SK-N-SH (cell line): ENCODE measurements at regions not wholly inside any gene's neighbourhood (a gene's known extent, or its start where the extent isn't known, plus 50 kb on each side); places are given as distances from the start of the nearest gene placed in this dataset.

Experiments used
- CTCF ChIA-PET: fragments of 300-600, 350-600 bp; formaldehyde crosslinking; extraction: SDS; loops from one replicate; lab custom pipeline; 2021; lab: Yijun Ruan, JAX
- POLR2A ChIA-PET: fragments of 350-600 bp; sonication (Branson Sonifier 250); formaldehyde crosslinking; extraction: SDS; loops from one replicate; lab custom pipeline; 2020; ENCODE audit warnings: antibody characterized with exemption, inconsistent platforms; lab: Yijun Ruan, JAX
- DNase-seq: peaks from one replicate; pipeline ENCODE4 v3.0.0; 2012
- H2AFZ ChIP-seq: fragments of 200-600 bp; sonication (generic); 2 replicates; pipeline ENCODE4 v1.8.1; 2016; ENCODE audit warnings: antibody characterized with exemption, mild to moderate bottlenecking, low read depth
- H3F3A ChIP-seq: fragments of 200-600 bp; sonication (generic); replicated peaks from 2 replicates; pipeline ENCODE3; 2016; ENCODE audit warnings: antibody characterized with exemption, mild to moderate bottlenecking; ENCODE audit not compliant: insufficient read depth
- H3K27ac ChIP-seq, 2 experiments: fragments of 200-500 bp in 1 of 2; fragments of 200-600 bp in 1 of 2; sonication (Bioruptor generic) in 1 of 2; sonication (generic), shearing (Covaris generic) in 1 of 2; 2 replicates each; pipeline versions ENCODE4 v1.5.1 to v1.6.1; 2014 to 2016; ENCODE audit warnings: low read depth in 2 of 2, inconsistent platforms in 1 of 2, low read length in 1 of 2, mild to moderate bottlenecking in 1 of 2, mixed read lengths in 1 of 2
- H3K27me3 ChIP-seq: fragments of 200-600 bp; sonication (generic), shearing (Covaris generic); 2 replicates; pipeline ENCODE4 v1.6.1; 2016; ENCODE audit warnings: mixed run types; ENCODE audit not compliant: insufficient read depth
- H3K36me3 ChIP-seq, 2 experiments: fragments of 200-500 bp in 1 of 2; fragments of 200-600 bp in 1 of 2; sonication (Bioruptor generic) in 1 of 2; sonication (generic) in 1 of 2; replicated peaks in 1 of 2; 2 replicates each; pipeline versions ENCODE3 to v1.5.1; 2014 to 2016; ENCODE audit warnings: low read length in 1 of 2, mild to moderate bottlenecking in 1 of 2; ENCODE audit not compliant: insufficient read depth in 2 of 2, control insufficient read depth in 1 of 2
- H3K4me1 ChIP-seq, 2 experiments: fragments of 200-500 bp in 1 of 2; fragments of 200-600 bp in 1 of 2; sonication (Bioruptor generic) in 1 of 2; sonication (generic), shearing (Covaris generic) in 1 of 2; 2 replicates each; pipeline versions ENCODE4 v1.5.1 to v1.6.1; 2014 to 2016; ENCODE audit warnings: low read depth in 1 of 2, low read length in 1 of 2, mixed run types in 1 of 2; ENCODE audit not compliant: insufficient read depth in 2 of 2, control insufficient read depth in 1 of 2
- H3K4me2 ChIP-seq: fragments of 200-600 bp; sonication (generic), shearing (Covaris generic); 2 replicates; pipeline ENCODE4 v1.6.1; 2017; ENCODE audit warnings: mixed run types
- H3K4me3 ChIP-seq, 2 experiments: fragments of 200-500 bp in 1 of 2; fragments of 200-600 bp in 1 of 2; sonication (Bioruptor generic) in 1 of 2; sonication (generic), shearing (Covaris generic) in 1 of 2; 2 replicates each; pipeline versions ENCODE4 v1.5.1 to v1.8.1; 2014 to 2016; ENCODE audit warnings: low read depth in 2 of 2, inconsistent platforms in 1 of 2, low read length in 1 of 2, mild to moderate bottlenecking in 1 of 2, mixed read lengths in 1 of 2, moderate library complexity in 1 of 2
- H3K79me2 ChIP-seq: fragments of 200-600 bp; sonication (generic); 2 replicates; pipeline ENCODE4 v1.8.1; 2017; ENCODE audit warnings: mild to moderate bottlenecking; ENCODE audit not compliant: insufficient read depth
- H3K9ac ChIP-seq: fragments of 200-600 bp; sonication (generic); 2 replicates; pipeline ENCODE4 v1.6.1; 2017; ENCODE audit warnings: mixed run types
- H3K9me2 ChIP-seq: fragments of 200-600 bp; sonication (generic); 2 replicates; pipeline ENCODE4 v1.6.1; 2017; ENCODE audit warnings: mixed run types
- H3K9me3 ChIP-seq: fragments of 200-600 bp; sonication (generic); 2 replicates; pipeline ENCODE4 v1.6.1; 2017; ENCODE audit warnings: mixed run types, mild to moderate bottlenecking, moderate library complexity
- H4K20me1 ChIP-seq: fragments of 200-600 bp; sonication (generic); 2 replicates; pipeline ENCODE4 v1.6.1; 2017; ENCODE audit warnings: mild to moderate bottlenecking, mixed run types; ENCODE audit not compliant: insufficient read depth
- CHD2 ChIP-seq: fragments of 150-350 bp; IDR thresholded peaks from 2 replicates; pipeline ENCODE4 v1.6.1; 2018; ENCODE audit warnings: low read length; ENCODE audit not compliant: partially characterized antibody
- ELF1 ChIP-seq: IDR thresholded peaks from 2 replicates; pipeline ENCODE4 v1.4.0; 2012
- FOSL2 ChIP-seq: IDR thresholded peaks from 2 replicates; pipeline ENCODE4 v1.4.0; 2012; ENCODE audit warnings: low read depth, mild to moderate bottlenecking, moderate library complexity, borderline replicate concordance
- GATA2 ChIP-seq: sonication (generic); formaldehyde crosslinking; IDR thresholded peaks from 2 replicates; pipeline ENCODE4 v1.5.0; 2020; ENCODE audit warnings: mild to moderate bottlenecking, missing genetic modification reagents
- MEF2A ChIP-seq: IDR thresholded peaks from 2 replicates; pipeline ENCODE4 v1.4.0; 2012; ENCODE audit warnings: low read depth, borderline replicate concordance
- NFIC ChIP-seq: IDR thresholded peaks from 2 replicates; pipeline ENCODE4 v1.4.0; 2012; ENCODE audit warnings: borderline replicate concordance
- POLR2AphosphoS5 ChIP-seq: IDR thresholded peaks from 2 replicates; pipeline ENCODE4 v1.6.1; 2012; ENCODE audit warnings: low read depth, low read length
- RAD21 ChIP-seq: IDR thresholded peaks from 2 replicates; pipeline ENCODE4 v1.6.1; 2012; ENCODE audit warnings: mild to moderate bottlenecking, low read length
- SIN3A ChIP-seq: IDR thresholded peaks from 2 replicates; pipeline ENCODE4 v1.6.1; 2012; ENCODE audit warnings: low read depth, mild to moderate bottlenecking, low read length, moderate library complexity, borderline replicate concordance
- TAF1 ChIP-seq: IDR thresholded peaks from 2 replicates; pipeline ENCODE4 v1.6.1; 2012; ENCODE audit warnings: low read depth, mild to moderate bottlenecking, low read length, moderate library complexity, borderline replicate concordance
- WGBS: methylation state at CpG from one replicate; pipeline ENCODE4 v1.1.6; 2017; ENCODE audit warnings: low lambda C conversion rate; 5-methylcytosine and 5-hydroxymethylcytosine counted together
- TF ChIP-seq, protein P1 (sequence below): fragments of 150-350 bp; IDR thresholded peaks from 2 replicates; pipeline ENCODE4 v1.6.1; 2016; ENCODE audit warnings: mild to moderate bottlenecking, low read depth, low read length
- TF ChIP-seq, protein P2 (sequence below): IDR thresholded peaks from 2 replicates; pipeline ENCODE4 v1.4.0; 2012; ENCODE audit warnings: low read depth, borderline replicate concordance
- TF ChIP-seq, protein P3 (sequence below): IDR thresholded peaks from 2 replicates; pipeline ENCODE4 v1.4.0; 2012; ENCODE audit warnings: low read depth, borderline replicate concordance
- TF ChIP-seq, protein P4 (sequence below): IDR thresholded peaks from 2 replicates; pipeline ENCODE4 v1.4.0; 2012; ENCODE audit warnings: low read depth
- TF ChIP-seq, protein P5 (sequence below): IDR thresholded peaks from 2 replicates; pipeline ENCODE4; 2012

DNA sequence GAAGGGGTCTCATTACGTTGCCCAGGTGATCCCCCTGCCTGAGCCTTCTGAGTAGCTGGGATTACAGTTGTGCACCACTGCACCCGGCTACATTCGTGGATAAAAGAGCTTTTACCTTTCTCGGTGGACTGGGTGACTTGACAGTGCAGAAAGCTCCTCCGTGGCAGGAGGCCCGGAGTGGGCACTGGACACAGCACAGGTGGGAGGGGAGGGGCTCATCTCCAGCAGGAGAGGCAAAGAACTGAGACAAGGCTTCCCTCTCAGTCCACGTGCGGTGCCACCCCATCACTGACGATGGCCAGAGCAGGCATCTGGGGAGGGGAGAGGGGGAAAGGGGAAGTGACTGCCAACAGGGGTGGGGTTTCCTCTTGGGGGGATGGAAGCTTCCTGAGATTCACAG is 118.4 kb downstream of the SHANK2 start:
- Histone ChIP-seq H3K9me3 (no peaks in the 10 kb centered on the region), H3K27me3 (no peaks in the 10 kb centered on the region), H3K4me2 (no peak overlapping the region), H3K9me2 (no peaks in the 10 kb centered on the region), H3K79me2 (no peaks in the 10 kb centered on the region), H3K27ac (no peak overlapping the region), H3K4me3 (no peak overlapping the region), H3K36me3 (no peaks in the 10 kb centered on the region), H3F3A (no peaks in the 10 kb centered on the region), H3K4me1 (no peaks in the 10 kb centered on the region), H2AFZ (no peak overlapping the region), H3K9ac (no peak overlapping the region), H4K20me1 (no peaks in the 10 kb centered on the region)
- ChIA-PET CTCF (no interaction called here), POLR2A (no interaction called here)
- no peak for DNase-seq
- 44% methylated on average over 9 of the region's 9 CpGs for WGBS
- TF ChIP-seq GATA2 (CRISPR knock-in tag) (no peak), MEF2A (no peak), FOSL2 (no peak), RAD21 (no peak), SIN3A (no peak), NFIC (no peak), TAF1 (no peak), ELF1 (no peak)
- TF ChIP-seq, protein P1, sequence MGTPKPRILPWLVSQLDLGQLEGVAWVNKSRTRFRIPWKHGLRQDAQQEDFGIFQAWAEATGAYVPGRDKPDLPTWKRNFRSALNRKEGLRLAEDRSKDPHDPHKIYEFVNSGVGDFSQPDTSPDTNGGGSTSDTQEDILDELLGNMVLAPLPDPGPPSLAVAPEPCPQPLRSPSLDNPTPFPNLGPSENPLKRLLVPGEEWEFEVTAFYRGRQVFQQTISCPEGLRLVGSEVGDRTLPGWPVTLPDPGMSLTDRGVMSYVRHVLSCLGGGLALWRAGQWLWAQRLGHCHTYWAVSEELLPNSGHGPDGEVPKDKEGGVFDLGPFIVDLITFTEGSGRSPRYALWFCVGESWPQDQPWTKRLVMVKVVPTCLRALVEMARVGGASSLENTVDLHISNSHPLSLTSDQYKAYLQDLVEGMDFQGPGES, result no peak
- TF ChIP-seq, protein P2, sequence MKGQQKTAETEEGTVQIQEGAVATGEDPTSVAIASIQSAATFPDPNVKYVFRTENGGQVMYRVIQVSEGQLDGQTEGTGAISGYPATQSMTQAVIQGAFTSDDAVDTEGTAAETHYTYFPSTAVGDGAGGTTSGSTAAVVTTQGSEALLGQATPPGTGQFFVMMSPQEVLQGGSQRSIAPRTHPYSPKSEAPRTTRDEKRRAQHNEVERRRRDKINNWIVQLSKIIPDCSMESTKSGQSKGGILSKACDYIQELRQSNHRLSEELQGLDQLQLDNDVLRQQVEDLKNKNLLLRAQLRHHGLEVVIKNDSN, result no peak

DNA sequence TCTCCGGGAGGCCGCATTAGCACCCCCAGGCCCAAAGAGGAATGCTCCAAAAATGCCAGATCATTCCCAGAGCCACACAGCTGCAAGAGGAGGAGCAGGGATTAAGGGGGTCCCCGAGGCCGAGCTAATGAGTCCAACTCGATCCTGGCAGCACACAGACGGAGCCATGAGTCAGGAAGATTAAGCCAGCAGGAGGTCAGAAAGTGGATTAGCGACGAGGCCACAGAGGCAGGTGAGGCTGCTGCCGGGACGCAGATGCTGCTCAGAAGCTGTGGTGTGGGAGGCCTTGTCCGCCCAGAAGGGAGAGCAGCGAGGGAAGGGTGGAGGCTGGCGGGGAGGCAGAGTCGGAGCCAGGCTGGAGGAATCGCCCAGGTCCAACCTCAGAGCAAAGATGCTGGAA is 120.5 kb downstream of the SHANK2 start:
- H3K27me3 ChIP-seq, result no peaks in the 10 kb centered on the region
- no peak for DNase-seq
- no peaks in the 10 kb centered on the region for H3K36me3 ChIP-seq
- no peak overlapping the region for H3K4me2 ChIP-seq
- no peaks in the 10 kb centered on the region for H3K9me2 ChIP-seq
- H3K4me1 ChIP-seq, result no peaks in the 10 kb centered on the region
- no peak overlapping the region for H3K4me3 ChIP-seq
- 39% methylated on average over 11 of the region's 15 CpGs for WGBS
- no peak overlapping the region for H3K9ac ChIP-seq
- H3K27ac ChIP-seq, result no peak overlapping the region
- TF ChIP-seq CHD2, result no peak
- TF ChIP-seq, all 33 proteins: peak for 0
- no peaks in the 10 kb centered on the region for H3F3A ChIP-seq
- CTCF ChIA-PET, result no interaction called here
- H4K20me1 ChIP-seq, result no peaks in the 10 kb centered on the region
- no peaks in the 10 kb centered on the region for H3K79me2 ChIP-seq
- no peak overlapping the region for H2AFZ ChIP-seq
- POLR2A ChIA-PET, result no interaction called here
- H3K9me3 ChIP-seq, result no peaks in the 10 kb centered on the region

DNA sequence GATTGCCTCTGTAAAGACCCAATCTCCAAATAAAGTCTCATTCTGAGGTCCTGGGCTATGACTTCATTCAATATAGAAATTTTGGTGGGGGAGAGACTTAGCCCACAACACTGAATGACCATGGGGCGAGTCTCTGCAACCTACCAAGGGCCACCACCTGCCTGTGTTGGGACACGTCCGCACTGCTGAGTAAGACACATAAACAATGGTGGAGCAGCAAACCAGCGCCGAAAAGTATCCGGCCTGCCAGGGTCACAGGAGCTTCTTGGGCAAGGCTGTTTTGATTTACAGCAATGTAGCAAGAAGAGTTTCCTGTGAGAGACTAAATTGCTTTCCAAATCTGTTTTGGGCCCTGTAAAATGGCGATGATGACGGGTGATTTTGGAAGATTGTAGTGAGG is 122.3 kb downstream of the SHANK2 start:
- Histone ChIP-seq H2AFZ (no peak overlapping the region), H3K4me1 (no peaks in the 10 kb centered on the region), H3K36me3 (no peaks in the 10 kb centered on the region), H3K27me3 (no peaks in the 10 kb centered on the region), H3K27ac (no peak overlapping the region), H4K20me1 (no peaks in the 10 kb centered on the region), H3K79me2 (no peaks in the 10 kb centered on the region), H3K9ac (no peak overlapping the region), H3K4me3 (no peak overlapping the region), H3K9me2 (no peaks in the 10 kb centered on the region), H3K4me2 (no peak overlapping the region), H3K9me3 (no peaks in the 10 kb centered on the region), H3F3A (no peaks in the 10 kb centered on the region)
- CTCF ChIA-PET, result interaction anchor here (1.1 to 1.4 kb wide), 2 partner anchors 36 to 49 kb away, joined by 3 read pairs; no protein-coding TSS in a partner anchor
- TF ChIP-seq ELF1, result no peak
- TF ChIP-seq, protein P3, sequence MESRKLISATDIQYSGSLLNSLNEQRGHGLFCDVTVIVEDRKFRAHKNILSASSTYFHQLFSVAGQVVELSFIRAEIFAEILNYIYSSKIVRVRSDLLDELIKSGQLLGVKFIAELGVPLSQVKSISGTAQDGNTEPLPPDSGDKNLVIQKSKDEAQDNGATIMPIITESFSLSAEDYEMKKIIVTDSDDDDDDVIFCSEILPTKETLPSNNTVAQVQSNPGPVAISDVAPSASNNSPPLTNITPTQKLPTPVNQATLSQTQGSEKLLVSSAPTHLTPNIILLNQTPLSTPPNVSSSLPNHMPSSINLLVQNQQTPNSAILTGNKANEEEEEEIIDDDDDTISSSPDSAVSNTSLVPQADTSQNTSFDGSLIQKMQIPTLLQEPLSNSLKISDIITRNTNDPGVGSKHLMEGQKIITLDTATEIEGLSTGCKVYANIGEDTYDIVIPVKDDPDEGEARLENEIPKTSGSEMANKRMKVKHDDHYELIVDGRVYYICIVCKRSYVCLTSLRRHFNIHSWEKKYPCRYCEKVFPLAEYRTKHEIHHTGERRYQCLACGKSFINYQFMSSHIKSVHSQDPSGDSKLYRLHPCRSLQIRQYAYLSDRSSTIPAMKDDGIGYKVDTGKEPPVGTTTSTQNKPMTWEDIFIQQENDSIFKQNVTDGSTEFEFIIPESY, result no peak
- no peak for TF ChIP-seq FOSL2
- TF ChIP-seq POLR2AphosphoS5, result no peak
- TF ChIP-seq, protein P4, sequence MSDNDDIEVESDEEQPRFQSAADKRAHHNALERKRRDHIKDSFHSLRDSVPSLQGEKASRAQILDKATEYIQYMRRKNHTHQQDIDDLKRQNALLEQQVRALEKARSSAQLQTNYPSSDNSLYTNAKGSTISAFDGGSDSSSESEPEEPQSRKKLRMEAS, result no peak
- TF ChIP-seq, protein P5, sequence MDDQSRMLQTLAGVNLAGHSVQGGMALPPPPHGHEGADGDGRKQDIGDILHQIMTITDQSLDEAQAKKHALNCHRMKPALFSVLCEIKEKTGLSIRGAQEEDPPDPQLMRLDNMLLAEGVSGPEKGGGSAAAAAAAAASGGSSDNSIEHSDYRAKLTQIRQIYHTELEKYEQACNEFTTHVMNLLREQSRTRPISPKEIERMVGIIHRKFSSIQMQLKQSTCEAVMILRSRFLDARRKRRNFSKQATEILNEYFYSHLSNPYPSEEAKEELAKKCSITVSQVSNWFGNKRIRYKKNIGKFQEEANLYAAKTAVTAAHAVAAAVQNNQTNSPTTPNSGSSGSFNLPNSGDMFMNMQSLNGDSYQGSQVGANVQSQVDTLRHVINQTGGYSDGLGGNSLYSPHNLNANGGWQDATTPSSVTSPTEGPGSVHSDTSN, result no peak
- TF ChIP-seq SIN3A, result no peak
- DNase-seq, result no peak
- POLR2A ChIA-PET, result no interaction called here
- 70% methylated on average over 8 of the region's 8 CpGs for WGBS
